Neural cell (in vitro differentiated cells): ENCODE measurements at regions not wholly inside any gene's neighbourhood (a gene's known extent, or its start where the extent isn't known, plus 50 kb on each side); places are given as distances from the start of the nearest gene placed in this dataset.

Source experiments
- H2AFZ ChIP-seq: fragments of 200-600, 300-800 bp; sonication (generic), shearing (Covaris generic); 2 replicates; pipeline ENCODE4 v1.6.0; 2014; ENCODE audit warnings: low read depth, mild to moderate bottlenecking, antibody characterized with exemption, low read length, moderate library complexity
- H3F3A ChIP-seq: fragments of 200-600 bp; shearing (Covaris generic); 2 replicates; pipeline ENCODE4 v1.6.1; 2016; ENCODE audit warnings: mild to moderate bottlenecking, moderate library complexity, mixed read lengths, antibody characterized with exemption, low read length; ENCODE audit not compliant: insufficient read depth, poor library complexity, severe bottlenecking
- H3K27ac ChIP-seq: fragments of 200-600, 300-800 bp; sonication (generic), shearing (Covaris generic); 2 replicates; pipeline ENCODE4 v1.5.1; 2014; ENCODE audit warnings: mild to moderate bottlenecking, low read length, moderate library complexity
- H3K27me3 ChIP-seq: fragments of 300-800, 200-600 bp; sonication (generic), shearing (Covaris generic); 2 replicates; pipeline ENCODE4 v1.6.0; 2014; ENCODE audit warnings: mild to moderate bottlenecking, low read depth, low read length, moderate library complexity; ENCODE audit not compliant: insufficient read depth
- H3K36me3 ChIP-seq: fragments of 300-800, 200-600 bp; sonication (generic), shearing (Covaris generic); 2 replicates; pipeline ENCODE4 v1.5.1; 2014; ENCODE audit warnings: mild to moderate bottlenecking, antibody characterized with exemption, low read length, moderate library complexity; ENCODE audit not compliant: insufficient read depth
- H3K4me2 ChIP-seq: fragments of 300-800, 200-600 bp; sonication (generic), shearing (Covaris generic); 2 replicates; pipeline ENCODE4 v1.6.0; 2014; ENCODE audit warnings: mild to moderate bottlenecking, low read length
- H3K4me3 ChIP-seq: fragments of 300-800, 200-600 bp; sonication (generic), shearing (Covaris generic); 2 replicates; pipeline ENCODE4 v1.5.1; 2014; ENCODE audit warnings: mild to moderate bottlenecking, low read length, moderate library complexity
- H3K79me2 ChIP-seq: fragments of 200-600 bp; shearing (Covaris generic); replicated peaks from 2 replicates; pipeline ENCODE4 v1.6.0; 2014; ENCODE audit warnings: mild to moderate bottlenecking, low read length, moderate library complexity; ENCODE audit not compliant: insufficient read depth
- H3K9ac ChIP-seq: fragments of 300-800, 200-600 bp; sonication (generic), shearing (Covaris generic); 2 replicates; pipeline ENCODE4 v1.6.1; 2016; ENCODE audit warnings: mild to moderate bottlenecking, low read length, mixed read lengths
- H3K9me2 ChIP-seq: fragments of 200-600 bp; shearing (Covaris generic); 2 replicates; pipeline ENCODE4 v1.6.1; 2016; ENCODE audit warnings: mild to moderate bottlenecking, low read length, mixed read lengths; ENCODE audit not compliant: insufficient read depth
- H3K9me3 ChIP-seq: fragments of 200-600, 300-800 bp; sonication (generic), shearing (Covaris generic); 2 replicates; pipeline ENCODE4 v1.6.1; 2016; ENCODE audit warnings: mild to moderate bottlenecking, mixed run types, low read length, moderate library complexity, mixed read lengths
- H4K20me1 ChIP-seq: fragments of 200-600 bp; shearing (Covaris generic); 2 replicates; pipeline ENCODE4 v1.6.1; 2016; ENCODE audit warnings: mild to moderate bottlenecking, mixed run types; ENCODE audit not compliant: insufficient read depth
- EP300 ChIP-seq: fragments of 450-650 bp; conservative IDR thresholded peaks from 2 replicates; pipeline ENCODE4 v1.6.1; 2014; ENCODE audit warnings: antibody characterized with exemption, mild to moderate bottlenecking, moderate library complexity; ENCODE audit not compliant: poor library complexity, severe bottlenecking
- EZH2 ChIP-seq: fragments of 200-600, 300-800 bp; shearing (Covaris generic), sonication (generic); IDR thresholded peaks from 2 replicates; pipeline ENCODE4 v1.6.1; 2014; ENCODE audit warnings: antibody characterized with exemption, low read length, borderline replicate concordance, mild to moderate bottlenecking; ENCODE audit not compliant: insufficient read depth, poor library complexity, severe bottlenecking
- MXI1 ChIP-seq: fragments of 450-650 bp; conservative IDR thresholded peaks from 2 replicates; pipeline ENCODE4 v1.6.1; 2014; ENCODE audit warnings: antibody characterized with exemption, mild to moderate bottlenecking; ENCODE audit not compliant: poor library complexity, severe bottlenecking
- POLR2AphosphoS5 ChIP-seq: IDR thresholded peaks from 2 replicates; pipeline ENCODE4 v1.6.1; 2012
- RAD21 ChIP-seq: fragments of 450-650 bp; conservative IDR thresholded peaks from 2 replicates; pipeline ENCODE4 v1.6.1; 2014; ENCODE audit warnings: antibody characterized with exemption, mild to moderate bottlenecking, moderate library complexity
- SMC3 ChIP-seq: fragments of 450-650 bp; conservative IDR thresholded peaks from 2 replicates; pipeline ENCODE4 v1.6.1; 2014; ENCODE audit warnings: antibody characterized with exemption, mild to moderate bottlenecking, moderate library complexity; ENCODE audit not compliant: poor library complexity
- TAF1 ChIP-seq: IDR thresholded peaks from 2 replicates; pipeline ENCODE4 v1.6.1; 2012; ENCODE audit warnings: low read depth
- TF ChIP-seq, protein P1 (sequence below): fragments of 450-650 bp; IDR thresholded peaks from 2 replicates; pipeline ENCODE4 v1.5.1; 2014; ENCODE audit warnings: antibody characterized with exemption, mild to moderate bottlenecking, moderate library complexity; ENCODE audit not compliant: poor library complexity, severe bottlenecking
- TF ChIP-seq, protein P2 (sequence below): IDR thresholded peaks from 2 replicates; pipeline ENCODE4 v1.6.1; 2012; ENCODE audit warnings: borderline replicate concordance

DNA sequence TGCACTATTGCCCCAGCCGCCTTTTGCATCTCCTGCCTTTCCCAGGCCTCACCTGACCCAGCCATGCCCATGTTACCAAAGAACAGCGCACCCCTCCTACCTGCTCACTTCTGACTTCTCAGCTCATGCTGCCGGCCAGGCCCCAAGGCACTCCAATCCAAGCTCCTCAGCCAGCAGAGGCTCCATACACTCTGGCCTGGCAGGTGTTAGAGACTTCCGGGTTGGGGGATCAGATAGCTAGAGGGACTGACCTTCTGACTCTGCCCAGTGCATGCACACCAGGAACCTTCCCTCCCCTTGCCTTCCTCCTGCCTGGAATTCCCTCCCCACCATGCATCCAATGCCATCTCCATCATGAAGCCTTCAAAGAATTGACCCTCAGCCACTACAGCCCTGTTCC lies 56.2 kb upstream of the ZMIZ1 start:
- Histone ChIP-seq H3K79me2 (no peaks in the 10 kb centered on the region), H3K9ac (no peak overlapping the region), H3K27me3 (no peaks in the 10 kb centered on the region), H4K20me1 (no peaks in the 10 kb centered on the region), H3K4me3 (no peak overlapping the region), H3F3A (no peaks in the 10 kb centered on the region), H3K9me3 (no peaks in the 10 kb centered on the region), H2AFZ (no peak overlapping the region), H3K9me2 (no peaks in the 10 kb centered on the region), H3K36me3 (no peaks in the 10 kb centered on the region), H3K27ac (no peak overlapping the region), H3K4me2 (no peak overlapping the region)
- no peak for TF ChIP-seq SMC3
- no peak for TF ChIP-seq EZH2
- TF ChIP-seq, protein P1, sequence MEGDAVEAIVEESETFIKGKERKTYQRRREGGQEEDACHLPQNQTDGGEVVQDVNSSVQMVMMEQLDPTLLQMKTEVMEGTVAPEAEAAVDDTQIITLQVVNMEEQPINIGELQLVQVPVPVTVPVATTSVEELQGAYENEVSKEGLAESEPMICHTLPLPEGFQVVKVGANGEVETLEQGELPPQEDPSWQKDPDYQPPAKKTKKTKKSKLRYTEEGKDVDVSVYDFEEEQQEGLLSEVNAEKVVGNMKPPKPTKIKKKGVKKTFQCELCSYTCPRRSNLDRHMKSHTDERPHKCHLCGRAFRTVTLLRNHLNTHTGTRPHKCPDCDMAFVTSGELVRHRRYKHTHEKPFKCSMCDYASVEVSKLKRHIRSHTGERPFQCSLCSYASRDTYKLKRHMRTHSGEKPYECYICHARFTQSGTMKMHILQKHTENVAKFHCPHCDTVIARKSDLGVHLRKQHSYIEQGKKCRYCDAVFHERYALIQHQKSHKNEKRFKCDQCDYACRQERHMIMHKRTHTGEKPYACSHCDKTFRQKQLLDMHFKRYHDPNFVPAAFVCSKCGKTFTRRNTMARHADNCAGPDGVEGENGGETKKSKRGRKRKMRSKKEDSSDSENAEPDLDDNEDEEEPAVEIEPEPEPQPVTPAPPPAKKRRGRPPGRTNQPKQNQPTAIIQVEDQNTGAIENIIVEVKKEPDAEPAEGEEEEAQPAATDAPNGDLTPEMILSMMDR: no peak
- TF ChIP-seq EP300: no peak
- no peak for TF ChIP-seq RAD21
- TF ChIP-seq, protein P2, sequence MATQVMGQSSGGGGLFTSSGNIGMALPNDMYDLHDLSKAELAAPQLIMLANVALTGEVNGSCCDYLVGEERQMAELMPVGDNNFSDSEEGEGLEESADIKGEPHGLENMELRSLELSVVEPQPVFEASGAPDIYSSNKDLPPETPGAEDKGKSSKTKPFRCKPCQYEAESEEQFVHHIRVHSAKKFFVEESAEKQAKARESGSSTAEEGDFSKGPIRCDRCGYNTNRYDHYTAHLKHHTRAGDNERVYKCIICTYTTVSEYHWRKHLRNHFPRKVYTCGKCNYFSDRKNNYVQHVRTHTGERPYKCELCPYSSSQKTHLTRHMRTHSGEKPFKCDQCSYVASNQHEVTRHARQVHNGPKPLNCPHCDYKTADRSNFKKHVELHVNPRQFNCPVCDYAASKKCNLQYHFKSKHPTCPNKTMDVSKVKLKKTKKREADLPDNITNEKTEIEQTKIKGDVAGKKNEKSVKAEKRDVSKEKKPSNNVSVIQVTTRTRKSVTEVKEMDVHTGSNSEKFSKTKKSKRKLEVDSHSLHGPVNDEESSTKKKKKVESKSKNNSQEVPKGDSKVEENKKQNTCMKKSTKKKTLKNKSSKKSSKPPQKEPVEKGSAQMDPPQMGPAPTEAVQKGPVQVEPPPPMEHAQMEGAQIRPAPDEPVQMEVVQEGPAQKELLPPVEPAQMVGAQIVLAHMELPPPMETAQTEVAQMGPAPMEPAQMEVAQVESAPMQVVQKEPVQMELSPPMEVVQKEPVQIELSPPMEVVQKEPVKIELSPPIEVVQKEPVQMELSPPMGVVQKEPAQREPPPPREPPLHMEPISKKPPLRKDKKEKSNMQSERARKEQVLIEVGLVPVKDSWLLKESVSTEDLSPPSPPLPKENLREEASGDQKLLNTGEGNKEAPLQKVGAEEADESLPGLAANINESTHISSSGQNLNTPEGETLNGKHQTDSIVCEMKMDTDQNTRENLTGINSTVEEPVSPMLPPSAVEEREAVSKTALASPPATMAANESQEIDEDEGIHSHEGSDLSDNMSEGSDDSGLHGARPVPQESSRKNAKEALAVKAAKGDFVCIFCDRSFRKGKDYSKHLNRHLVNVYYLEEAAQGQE: no peak
- TF ChIP-seq POLR2AphosphoS5: no peak
- TF ChIP-seq TAF1: no peak
- TF ChIP-seq MXI1: no peak

DNA sequence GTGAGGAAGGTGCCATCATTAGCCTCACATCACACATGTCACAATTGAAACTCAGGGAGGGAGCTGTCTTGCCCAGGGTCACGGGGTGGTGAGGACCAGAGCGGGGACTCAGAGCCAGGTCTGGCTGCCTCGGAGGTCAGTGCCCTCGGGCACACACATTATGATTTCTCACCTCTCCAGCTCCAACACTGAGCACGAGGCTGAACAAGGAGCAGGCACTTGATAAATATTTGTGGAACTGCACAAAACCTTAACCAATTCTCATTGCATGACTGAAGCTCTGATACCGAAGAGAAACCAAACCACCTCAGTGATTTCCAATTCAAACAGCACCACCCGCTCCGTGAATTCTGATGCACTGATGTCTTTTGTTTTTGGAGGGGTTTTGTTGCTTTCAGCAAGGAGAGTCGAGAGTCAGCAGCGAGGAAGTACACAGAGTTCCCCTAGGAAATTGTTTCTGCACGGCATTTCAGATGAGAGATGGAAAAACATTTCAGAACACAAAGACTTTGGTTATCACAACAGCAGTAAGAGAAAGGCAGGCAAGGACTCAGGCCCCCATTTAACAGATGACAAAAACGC lies 55.3 kb upstream of the ZMIZ1 start:
- Histone ChIP-seq H3K4me3 (no peak overlapping the region), H2AFZ (no peak overlapping the region), H3K79me2 (no peaks in the 10 kb centered on the region), H4K20me1 (no peaks in the 10 kb centered on the region), H3K9ac (no peak overlapping the region), H3K27me3 (no peaks in the 10 kb centered on the region), H3K4me2 (no peak overlapping the region), H3K27ac (no peak overlapping the region), H3F3A (no peaks in the 10 kb centered on the region), H3K9me3 (no peaks in the 10 kb centered on the region), H3K36me3 (no peaks in the 10 kb centered on the region), H3K9me2 (no peaks in the 10 kb centered on the region)
- TF ChIP-seq TAF1 (no peak), POLR2AphosphoS5 (no peak)

DNA sequence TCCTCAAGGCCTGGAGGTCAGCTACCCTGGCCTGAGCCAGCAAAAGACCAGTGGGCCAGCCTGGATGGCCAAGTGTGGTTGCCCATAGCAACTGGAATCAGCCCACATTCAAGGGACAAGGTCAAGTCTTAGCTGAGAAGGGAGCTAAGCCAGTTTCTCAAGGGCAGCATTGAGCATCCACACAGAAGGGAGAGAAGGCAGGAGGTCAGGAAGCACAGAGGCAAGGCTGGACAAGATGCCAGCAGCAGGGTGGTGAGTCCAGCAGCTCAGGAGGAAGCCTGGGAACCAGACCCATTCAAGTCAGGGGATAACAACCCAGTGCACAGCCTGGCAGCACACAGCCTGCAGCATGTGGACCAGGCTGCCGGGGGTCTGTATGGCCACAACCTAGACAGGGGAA lies 54.0 kb upstream of the ZMIZ1 start:
- Histone ChIP-seq H3F3A (no peaks in the 10 kb centered on the region), H3K9me2 (no peaks in the 10 kb centered on the region), H3K9ac (no peak overlapping the region), H3K36me3 (no peaks in the 10 kb centered on the region), H2AFZ (no peak overlapping the region), H3K4me3 (no peak overlapping the region), H4K20me1 (no peaks in the 10 kb centered on the region), H3K79me2 (no peaks in the 10 kb centered on the region), H3K4me2 (no peak overlapping the region), H3K9me3 (no peaks in the 10 kb centered on the region), H3K27ac (no peak overlapping the region), H3K27me3 (no peaks in the 10 kb centered on the region)
- no peak for TF ChIP-seq EP300
- TF ChIP-seq, protein P1: no peak
- no peak for TF ChIP-seq RAD21
- TF ChIP-seq POLR2AphosphoS5: no peak
- no peak for TF ChIP-seq EZH2
- TF ChIP-seq, protein P2: no peak
- no peak for TF ChIP-seq SMC3
- TF ChIP-seq MXI1: no peak
- no peak for TF ChIP-seq TAF1
